H9 (cell line): ENCODE measurements at regions not wholly inside any gene's neighbourhood (a gene's known extent, or its start where the extent isn't known, plus 50 kb on each side); places are given as distances from the start of the nearest gene placed in this dataset.
"Not testable (repeated sequence)": the region's sequence is repeated elsewhere in the genome, so short reads cannot be mapped to it uniquely, and the experiment has no call there.

Experiments
- DNase-seq: peaks from one replicate; pipeline ENCODE4 v3.0.0-alpha.2; 2017
- H2AFZ ChIP-seq: one replicate; pipeline ENCODE4 v1.6.1; 2013; ENCODE audit warnings: mild to moderate bottlenecking, low read length, control low read depth, moderate library complexity
- H2AK5ac ChIP-seq: 2 replicates; pipeline ENCODE4 v1.6.1; 2013; ENCODE audit warnings: low read length, control low read depth, mixed read lengths; ENCODE audit not compliant: insufficient read length
- H2BK120ac ChIP-seq: one replicate; pipeline ENCODE4 v1.6.1; 2013; ENCODE audit warnings: low read depth, mild to moderate bottlenecking, low read length, control low read depth, inconsistent platforms; ENCODE audit not compliant: poor library complexity, severe bottlenecking
- H2BK12ac ChIP-seq: 2 replicates; pipeline ENCODE4 v1.6.1; 2013; ENCODE audit warnings: low read length, control low read depth, mixed read lengths, low read depth; ENCODE audit not compliant: insufficient read length
- H2BK15ac ChIP-seq: 2 replicates; pipeline ENCODE4 v1.6.1; 2013; ENCODE audit warnings: low read depth, low read length, control low read depth
- H2BK20ac ChIP-seq: one replicate; pipeline ENCODE4 v1.6.1; 2013; ENCODE audit warnings: low read depth, mild to moderate bottlenecking, low read length, control low read depth, inconsistent platforms; ENCODE audit not compliant: poor library complexity, severe bottlenecking
- H2BK5ac ChIP-seq: 2 replicates; pipeline ENCODE4 v1.6.1; 2013; ENCODE audit warnings: low read length, control low read depth, mixed read lengths; ENCODE audit not compliant: insufficient read length
- H3K14ac ChIP-seq: 2 replicates; pipeline ENCODE4 v1.6.1; 2013; ENCODE audit warnings: low read length, control low read depth; ENCODE audit not compliant: insufficient read depth
- H3K18ac ChIP-seq: 2 replicates; pipeline ENCODE4 v1.6.1; 2013; ENCODE audit warnings: low read depth, mild to moderate bottlenecking, mixed read lengths, low read length, control low read depth; ENCODE audit not compliant: insufficient read length
- H3K23ac ChIP-seq: 2 replicates; pipeline ENCODE4 v1.6.1; 2013; ENCODE audit warnings: low read length, control low read depth, mixed read lengths, low read depth; ENCODE audit not compliant: insufficient read length
- H3K23me2 ChIP-seq: 2 replicates; pipeline ENCODE4 v1.6.1; 2013; ENCODE audit warnings: low read depth, mild to moderate bottlenecking, mixed read lengths, low read length, control low read depth; ENCODE audit not compliant: insufficient read length, poor library complexity, severe bottlenecking
- H3K27ac ChIP-seq: 2 replicates; pipeline ENCODE4 v1.5.1; 2013; ENCODE audit warnings: low read length, control low read depth, mixed read lengths, low read depth; ENCODE audit not compliant: insufficient read length
- H3K27me3 ChIP-seq: 2 replicates; pipeline ENCODE4 v1.6.1; 2013; ENCODE audit warnings: low read length, control low read depth, inconsistent platforms; ENCODE audit not compliant: insufficient read depth
- H3K4ac ChIP-seq: 2 replicates; pipeline ENCODE4 v1.6.1; 2013; ENCODE audit warnings: low read depth, mild to moderate bottlenecking, control low read depth, inconsistent platforms, low read length, moderate library complexity
- H3K4me1 ChIP-seq: 2 replicates; pipeline ENCODE4 v1.6.1; 2013; ENCODE audit warnings: low read length, control low read depth, inconsistent platforms; ENCODE audit not compliant: insufficient read depth
- H3K4me2 ChIP-seq: 2 replicates; pipeline ENCODE4 v1.6.1; 2013; ENCODE audit warnings: low read length, control low read depth, mixed read lengths; ENCODE audit not compliant: insufficient read length, insufficient read depth
- H3K56ac ChIP-seq: 2 replicates; pipeline ENCODE4 v1.6.1; 2013; ENCODE audit warnings: low read depth, mild to moderate bottlenecking, mixed read lengths, low read length, control low read depth; ENCODE audit not compliant: insufficient read length
- H3K79me1 ChIP-seq: 2 replicates; pipeline ENCODE4 v1.6.1; 2013; ENCODE audit warnings: low read depth, mild to moderate bottlenecking, moderate library complexity, low read length, control low read depth, inconsistent platforms; ENCODE audit not compliant: insufficient read depth, poor library complexity, severe bottlenecking
- H3K79me2 ChIP-seq: 2 replicates; pipeline ENCODE4 v1.6.1; 2013; ENCODE audit warnings: low read length, control low read depth, inconsistent platforms; ENCODE audit not compliant: insufficient read depth
- H3K9ac ChIP-seq: 2 replicates; pipeline ENCODE4 v1.6.1; 2013; ENCODE audit warnings: low read length, control low read depth, mixed read lengths; ENCODE audit not compliant: insufficient read length; ENCODE audit errors: extremely low read depth
- H3K9me3 ChIP-seq: one replicate; pipeline ENCODE4 v1.6.1; 2013; ENCODE audit warnings: low read depth, low read length, inconsistent platforms; ENCODE audit not compliant: control insufficient read depth
- H3T11ph ChIP-seq: one replicate; pipeline ENCODE4 v1.6.1; 2013; ENCODE audit warnings: mild to moderate bottlenecking, low read length, control low read depth, inconsistent platforms
- H4K20me1 ChIP-seq: one replicate; pipeline ENCODE4 v1.6.1; 2013; ENCODE audit not compliant: control insufficient read depth, insufficient read length, insufficient read depth
- H4K5ac ChIP-seq: 2 replicates; pipeline ENCODE4 v1.6.1; 2013; ENCODE audit warnings: low read depth, mild to moderate bottlenecking, mixed read lengths, low read length, control low read depth; ENCODE audit not compliant: insufficient read length
- H4K8ac ChIP-seq: replicated peaks from 2 replicates; pipeline ENCODE4 v1.6.1; 2013; ENCODE audit warnings: low read length, control low read depth, mixed read lengths, low read depth; ENCODE audit not compliant: insufficient read length
- H4K91ac ChIP-seq: 2 replicates; pipeline ENCODE4 v1.6.1; 2013; ENCODE audit warnings: low read depth, mild to moderate bottlenecking, moderate library complexity, mixed read lengths, low read length, control low read depth; ENCODE audit not compliant: insufficient read length
- H3K27ac Mint-ChIP-seq, 3 experiments: 2 replicates in 2 of 3; 3 replicates in 1 of 3; pipeline ENCODE4 v1.8.0; 2020 to 2021; ENCODE audit warnings: mixed read lengths in 3 of 3, mild to moderate bottlenecking in 1 of 3, moderate library complexity in 1 of 3
- H3K27me3 Mint-ChIP-seq: 2 replicates; pipeline ENCODE4 v1.8.0; 2021; ENCODE audit warnings: low read depth, mild to moderate bottlenecking, moderate library complexity, mixed read lengths
- H3K36me3 Mint-ChIP-seq, 3 experiments: 2 replicates in 2 of 3; 3 replicates in 1 of 3; pipeline ENCODE4 v1.8.0; 2020 to 2021; ENCODE audit warnings: low read depth in 3 of 3, mixed read lengths in 3 of 3; ENCODE audit not compliant: insufficient read depth in 1 of 3
- H3K4me1 Mint-ChIP-seq, 2 experiments: 2 replicates each; pipeline ENCODE4 v1.8.0; 2020; ENCODE audit warnings: mixed read lengths in 2 of 2
- H3K4me3 Mint-ChIP-seq, 2 experiments: 2 replicates in 1 of 2; 3 replicates in 1 of 2; pipeline ENCODE4 v1.8.0; 2020 to 2021; ENCODE audit warnings: mild to moderate bottlenecking in 2 of 2, mixed read lengths in 2 of 2, moderate library complexity in 1 of 2
- H3K9me3 Mint-ChIP-seq, 2 experiments: 2 replicates in 1 of 2; 3 replicates in 1 of 2; pipeline ENCODE4 v1.8.0; 2020; ENCODE audit warnings: mild to moderate bottlenecking in 2 of 2, mixed read lengths in 2 of 2, moderate library complexity in 1 of 2
- WGBS: extraction: QIAGEN DNeasy Blood & Tissue Kit; methylation state at CpG from one replicate; pipeline ENCODE4 v1.1.7; 2013; ENCODE audit warnings: missing lambda C conversion rate, low lambda C conversion rate, mixed read lengths; ENCODE audit not compliant: insufficient read length; ENCODE audit errors: extremely low coverage; 5-methylcytosine and 5-hydroxymethylcytosine counted together
- TF ChIP-seq, protein P1 (sequence below): fragments of 200-600 bp; sonication (generic); conservative IDR thresholded peaks from 3 replicates; pipeline ENCODE4 v1.8.0; 2021; ENCODE audit warnings: antibody characterized with exemption, mild to moderate bottlenecking

DNA sequence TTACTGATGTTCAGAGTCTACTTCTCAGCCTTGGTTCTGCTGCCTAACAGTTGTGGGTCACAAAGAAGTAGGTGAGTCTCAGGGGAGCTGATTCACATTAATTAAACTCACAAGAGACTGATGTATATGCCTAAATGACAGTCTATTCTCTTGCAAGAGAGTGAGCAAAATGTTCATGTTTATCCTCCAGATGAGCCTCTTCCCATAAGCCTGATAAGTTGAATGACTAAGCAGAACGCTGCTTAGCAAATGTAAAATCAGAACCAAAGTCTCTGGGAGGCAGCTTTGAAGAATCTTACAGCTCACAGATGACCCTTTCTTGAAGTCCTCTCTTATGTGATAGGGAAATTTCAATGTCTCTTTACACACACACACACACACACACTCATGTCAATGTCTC is 1092.2 kb downstream of the TYW1 start:
- Mint-ChIP-seq H3K27ac (no peak overlapping the region), H3K27me3 (no peaks in the 10 kb centered on the region), H3K36me3 (peaks cover 0 to 14% (median 10%) of the 10 kb centered on the region in 3 experiments; a peak in 6 of 7 replicates), H3K9me3 (peaks cover 22% of the 10 kb centered on the region in 2 experiments), H3K4me1 (no peaks in the 10 kb centered on the region), H3K4me3 (no peak overlapping the region)
- Histone ChIP-seq H3K14ac (no peak overlapping the region), H2BK5ac (no peak overlapping the region), H4K5ac (no peak overlapping the region), H3K4me2 (no peak overlapping the region), H3K4me1 (no peaks in the 10 kb centered on the region), H2AFZ (no peak overlapping the region), H4K20me1 (no peaks in the 10 kb centered on the region), H3K23ac (no peak overlapping the region), H3K79me2 (no peaks in the 10 kb centered on the region), H2BK12ac (no peak overlapping the region), H3K56ac (no peak overlapping the region), H3K18ac (no peak overlapping the region), H3K27ac (no peak overlapping the region), H3K9me3 (no peaks in the 10 kb centered on the region), H4K91ac (no peak overlapping the region), H4K8ac (no peak overlapping the region), H2BK20ac (no peak overlapping the region), H3K9ac (no peak overlapping the region), H2BK15ac (no peak overlapping the region), H3K23me2 (no peaks in the 10 kb centered on the region), H2BK120ac (no peak overlapping the region), H3K27me3 (no peaks in the 10 kb centered on the region), H3T11ph (no peak overlapping the region), H2AK5ac (no peak overlapping the region), H3K79me1 (no peaks in the 10 kb centered on the region), H3K4ac (no peak overlapping the region)
- TF ChIP-seq, protein P1, sequence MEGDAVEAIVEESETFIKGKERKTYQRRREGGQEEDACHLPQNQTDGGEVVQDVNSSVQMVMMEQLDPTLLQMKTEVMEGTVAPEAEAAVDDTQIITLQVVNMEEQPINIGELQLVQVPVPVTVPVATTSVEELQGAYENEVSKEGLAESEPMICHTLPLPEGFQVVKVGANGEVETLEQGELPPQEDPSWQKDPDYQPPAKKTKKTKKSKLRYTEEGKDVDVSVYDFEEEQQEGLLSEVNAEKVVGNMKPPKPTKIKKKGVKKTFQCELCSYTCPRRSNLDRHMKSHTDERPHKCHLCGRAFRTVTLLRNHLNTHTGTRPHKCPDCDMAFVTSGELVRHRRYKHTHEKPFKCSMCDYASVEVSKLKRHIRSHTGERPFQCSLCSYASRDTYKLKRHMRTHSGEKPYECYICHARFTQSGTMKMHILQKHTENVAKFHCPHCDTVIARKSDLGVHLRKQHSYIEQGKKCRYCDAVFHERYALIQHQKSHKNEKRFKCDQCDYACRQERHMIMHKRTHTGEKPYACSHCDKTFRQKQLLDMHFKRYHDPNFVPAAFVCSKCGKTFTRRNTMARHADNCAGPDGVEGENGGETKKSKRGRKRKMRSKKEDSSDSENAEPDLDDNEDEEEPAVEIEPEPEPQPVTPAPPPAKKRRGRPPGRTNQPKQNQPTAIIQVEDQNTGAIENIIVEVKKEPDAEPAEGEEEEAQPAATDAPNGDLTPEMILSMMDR: no peak
- no peak for DNase-seq
- WGBS: no CpG with 5 or more reads among the region's 1 CpG

DNA sequence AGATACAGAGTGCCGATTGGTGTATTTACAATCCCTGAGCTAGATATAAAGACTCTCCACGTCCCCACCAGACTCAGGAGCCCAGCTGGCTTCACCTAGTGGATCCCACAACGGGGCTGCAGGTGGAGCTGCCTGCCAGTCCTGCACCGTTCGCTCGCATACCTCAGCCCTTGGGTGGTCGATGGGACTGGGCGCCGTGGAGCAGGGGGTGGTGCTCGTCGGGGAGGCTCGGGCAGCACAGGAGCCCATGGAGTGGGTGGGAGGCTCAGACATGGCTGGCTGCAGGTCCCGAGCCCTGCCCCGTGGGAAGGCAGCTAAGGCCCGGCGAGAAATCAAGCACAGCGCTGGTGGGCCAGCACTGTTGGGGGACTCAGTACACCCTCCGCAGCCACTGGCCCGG is 1093.6 kb downstream of the TYW1 start:
- H3T11ph ChIP-seq, H3K4me2 ChIP-seq, H2BK5ac ChIP-seq, H3K4ac ChIP-seq, H4K8ac ChIP-seq, H3K23me2 ChIP-seq, H3K9me3 ChIP-seq, H3K27me3 ChIP-seq, H3K27ac Mint-ChIP-seq, H3K14ac ChIP-seq, H3K56ac ChIP-seq, H2AK5ac ChIP-seq, H3K79me1 ChIP-seq, H3K36me3 Mint-ChIP-seq, H2AFZ ChIP-seq, H4K5ac ChIP-seq, H4K20me1 ChIP-seq, H2BK120ac ChIP-seq, H2BK12ac ChIP-seq, H3K27ac ChIP-seq, H3K4me1 ChIP-seq, H3K79me2 ChIP-seq, H3K18ac ChIP-seq, H3K23ac ChIP-seq, H3K4me3 Mint-ChIP-seq, H2BK20ac ChIP-seq, H3K4me1 Mint-ChIP-seq, H3K27me3 Mint-ChIP-seq, H4K91ac ChIP-seq, H3K9ac ChIP-seq, H2BK15ac ChIP-seq, DNase-seq: not testable (repeated sequence)
- peaks cover 11 to 13% of the 10 kb centered on the region in 2 experiments for H3K9me3 Mint-ChIP-seq
- WGBS: no CpG with 5 or more reads among the region's 19 CpGs
